ENCODE measurements at regions not wholly inside any gene's neighbourhood (a gene's known extent, or its start where the extent isn't known, plus 50 kb on each side); places are given as distances from the start of the nearest gene placed in this dataset.

GRCh38 chr9:84054341-84055010, 73.9 kb downstream of the RMI1 start:
- CTCF ChIA-PET: no interaction called here

DNA sequence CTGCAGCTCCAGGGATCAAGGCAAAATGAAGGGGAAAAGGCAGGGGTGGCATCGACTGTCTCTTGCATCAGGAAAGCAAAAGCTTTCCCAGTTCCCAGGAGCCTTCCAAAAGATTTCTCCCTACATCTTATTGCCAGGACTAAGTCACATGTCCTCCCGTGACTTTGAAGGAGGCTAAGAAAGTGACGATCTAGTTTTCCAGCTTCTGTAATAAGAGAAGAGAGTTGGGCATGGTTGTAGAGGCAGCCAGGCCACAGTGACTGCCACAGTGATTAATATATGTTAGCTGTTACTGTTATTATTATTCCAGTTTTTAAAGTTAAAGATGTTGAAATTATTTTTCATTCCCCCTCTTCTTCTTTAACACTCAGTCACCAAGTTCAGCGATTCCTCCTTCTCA, 77.1 kb downstream of the RMI1 start:
- CTCF ChIA-PET: no interaction called here
- no peak overlapping the region for H3K27ac ChIP-seq
- TF ChIP-seq, protein P1, sequence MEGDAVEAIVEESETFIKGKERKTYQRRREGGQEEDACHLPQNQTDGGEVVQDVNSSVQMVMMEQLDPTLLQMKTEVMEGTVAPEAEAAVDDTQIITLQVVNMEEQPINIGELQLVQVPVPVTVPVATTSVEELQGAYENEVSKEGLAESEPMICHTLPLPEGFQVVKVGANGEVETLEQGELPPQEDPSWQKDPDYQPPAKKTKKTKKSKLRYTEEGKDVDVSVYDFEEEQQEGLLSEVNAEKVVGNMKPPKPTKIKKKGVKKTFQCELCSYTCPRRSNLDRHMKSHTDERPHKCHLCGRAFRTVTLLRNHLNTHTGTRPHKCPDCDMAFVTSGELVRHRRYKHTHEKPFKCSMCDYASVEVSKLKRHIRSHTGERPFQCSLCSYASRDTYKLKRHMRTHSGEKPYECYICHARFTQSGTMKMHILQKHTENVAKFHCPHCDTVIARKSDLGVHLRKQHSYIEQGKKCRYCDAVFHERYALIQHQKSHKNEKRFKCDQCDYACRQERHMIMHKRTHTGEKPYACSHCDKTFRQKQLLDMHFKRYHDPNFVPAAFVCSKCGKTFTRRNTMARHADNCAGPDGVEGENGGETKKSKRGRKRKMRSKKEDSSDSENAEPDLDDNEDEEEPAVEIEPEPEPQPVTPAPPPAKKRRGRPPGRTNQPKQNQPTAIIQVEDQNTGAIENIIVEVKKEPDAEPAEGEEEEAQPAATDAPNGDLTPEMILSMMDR (conservative IDR thresholded peaks at IDR 0.05; ENCODE audit: low read depth): no peak
- POLR2A ChIA-PET (ENCODE audit: low non-redundant PET): no interaction called here
- DNase-seq (ENCODE audit: low spot score): no peak

More at GRCh38 chr9:84054341-84055010, 73.9 kb downstream of the RMI1 start:
- POLR2A ChIA-PET (ENCODE audit: low non-redundant PET): no interaction called here
- TF ChIP-seq, protein P1 (conservative IDR thresholded peaks at IDR 0.05; ENCODE audit: low read depth): no peak
- DNase-seq (ENCODE audit: low spot score): no peak
- H3K27ac ChIP-seq: no peak overlapping the region

- TF ChIP-seq, protein P1 (conservative IDR thresholded peaks at IDR 0.05; ENCODE audit: low read depth): no peak
- DNase-seq (ENCODE audit: low spot score): no peak
- CTCF ChIA-PET: no interaction called here
- POLR2A ChIA-PET (ENCODE audit: low non-redundant PET): no interaction called here
- H3K27ac ChIP-seq: no peak overlapping the region
These were observed 79.3 kb downstream of the RMI1 start for GRCh38 chr9:84059936-84060335.

DNA sequence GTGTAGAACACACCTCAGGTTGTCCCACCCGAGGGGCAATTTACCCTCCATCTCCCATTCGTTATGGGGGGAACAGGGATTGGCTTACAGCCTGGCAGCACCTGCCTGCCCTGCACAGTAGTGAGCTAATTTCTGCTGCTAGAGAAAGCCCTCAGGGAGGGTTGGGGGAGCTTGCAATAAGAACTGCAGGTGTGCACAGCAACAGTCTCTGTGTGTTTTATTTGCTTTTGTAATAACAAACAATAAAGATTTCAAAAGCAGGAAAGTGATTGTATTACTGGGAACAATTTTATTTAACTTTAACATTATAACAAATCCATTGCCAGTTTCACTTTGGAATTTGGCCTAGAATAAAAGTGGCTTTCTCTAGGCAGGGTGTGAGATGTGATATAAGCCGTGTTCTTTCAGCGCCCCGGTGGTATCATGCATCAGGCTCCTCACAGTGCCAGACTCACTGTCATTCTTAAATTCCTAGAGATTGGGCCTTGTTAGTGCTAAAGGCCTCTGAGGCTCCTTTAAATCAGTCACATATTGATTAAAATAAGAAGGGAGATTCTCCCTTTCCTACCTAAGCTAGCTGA, 81.1 kb downstream of the RMI1 start:
- ChIA-PET POLR2A (ENCODE audit: low non-redundant PET) (no interaction called here), CTCF (no interaction called here)
- TF ChIP-seq, protein P1 (conservative IDR thresholded peaks at IDR 0.05; ENCODE audit: low read depth): no peak
- no peak for DNase-seq (ENCODE audit: low spot score)
- H3K27ac ChIP-seq: no peak overlapping the region

- no peak for DNase-seq (ENCODE audit: low spot score)
- POLR2A ChIA-PET (ENCODE audit: low non-redundant PET): no interaction called here
These were observed 81.9 kb downstream of the RMI1 start for GRCh38 chr9:84062538-84062937.

GRCh38 chr9:84067821-84068220, 87.2 kb downstream of the RMI1 start:
- CTCF ChIA-PET: interaction anchor here (0.7 kb wide), 1 partner anchor 247 kb away, joined by 3 read pairs; no protein-coding TSS in a partner anchor
- no peak overlapping the region for H3K27ac ChIP-seq
- TF ChIP-seq, protein P1 (conservative IDR thresholded peaks at IDR 0.05; ENCODE audit: low read depth): no peak
- no peak for DNase-seq (ENCODE audit: low spot score)
- POLR2A ChIA-PET (ENCODE audit: low non-redundant PET): interaction anchor here (0.7 kb wide), 1 partner anchor 99 kb away, joined by 3 read pairs; no protein-coding TSS in a partner anchor

More at GRCh38 chr9:84062538-84062937, 81.9 kb downstream of the RMI1 start:
- CTCF ChIA-PET: no interaction called here
- TF ChIP-seq, protein P1 (conservative IDR thresholded peaks at IDR 0.05; ENCODE audit: low read depth): no peak
- no peak overlapping the region for H3K27ac ChIP-seq
